Endothelial cell of umbilical vein (primary cell): ENCODE measurements at regions not wholly inside any gene's neighbourhood (a gene's known extent, or its start where the extent isn't known, plus 50 kb on each side); places are given as distances from the start of the nearest gene placed in this dataset.

ENCODE experiments used
- BruUV-seq: library from RNA; stranded (reverse); fragments of 400-500 nt; replicated peaks from 2 replicates; lab custom pipeline; 2021; lab: Mats Ljungman, UMichigan
- CTCF ChIA-PET: fragments of 300-600, 350-600 bp; sonication (Branson Sonifier 250); formaldehyde crosslinking; loops from one replicate; lab custom pipeline; 2021; ENCODE audit warnings: antibody characterized with exemption, inconsistent platforms; lab: Charles Lee
- POLR2A ChIA-PET: fragments of 300-600, 350-600 bp; sonication (Branson Sonifier 250); formaldehyde crosslinking; loops from one replicate; lab custom pipeline; 2021; ENCODE audit warnings: antibody characterized with exemption, inconsistent platforms; lab: Charles Lee
- DNase-seq: peaks from one replicate; pipeline ENCODE4 v3.0.0-alpha.2; 2011; ENCODE audit warnings: low read depth, low spot score
- FAIRE-seq: peaks from 2 replicates; lab custom pipeline; 2011; peaks lifted over from hg19 to GRCh38; lab: Jason Lieb, UNC
- H2AFZ ChIP-seq: 2 replicates; pipeline ENCODE4 v1.6.0; 2012; ENCODE audit warnings: low read depth, low read length, control low read depth, inconsistent platforms
- H3K27ac ChIP-seq: 2 replicates; pipeline ENCODE4 v1.5.1; 2011; ENCODE audit warnings: low read depth, mild to moderate bottlenecking, control low read depth, low read length, moderate library complexity; ENCODE audit not compliant: insufficient read depth
- H3K27me3 ChIP-seq, 2 experiments: 2 replicates each; pipeline versions ENCODE4 v1.6.0 to v1.6.1; 2011; ENCODE audit warnings: low read length in 2 of 2, mixed read lengths in 1 of 2; ENCODE audit not compliant: control insufficient read depth in 2 of 2, insufficient read depth in 2 of 2
- H3K36me3 ChIP-seq, 2 experiments: 2 replicates in 1 of 2; 3 replicates in 1 of 2; pipeline ENCODE4 v1.5.1; 2011; ENCODE audit warnings: low read length in 2 of 2, mild to moderate bottlenecking in 1 of 2, moderate library complexity in 1 of 2; ENCODE audit not compliant: control insufficient read depth in 2 of 2, insufficient read depth in 2 of 2; ENCODE audit errors: extremely low read depth in 1 of 2
- H3K4me1 ChIP-seq: 3 replicates; pipeline ENCODE4 v1.5.1; 2011; ENCODE audit warnings: mild to moderate bottlenecking, low read length; ENCODE audit not compliant: control insufficient read depth, insufficient read depth; ENCODE audit errors: extremely low read depth
- H3K4me2 ChIP-seq: 2 replicates; pipeline ENCODE4 v1.6.1; 2011; ENCODE audit warnings: low read length, control low read depth, mixed read lengths; ENCODE audit not compliant: insufficient read depth
- H3K4me3 ChIP-seq, 3 experiments: fragments of 200-600 bp in 1 of 3; sonication (generic), shearing (Covaris generic) in 1 of 3; replicated peaks in 1 of 3; 2 replicates each; pipeline ENCODE4 v1.5.1; 2011 to 2016; ENCODE audit warnings: control low read depth in 3 of 3, low read length in 3 of 3, mild to moderate bottlenecking in 2 of 3, inconsistent platforms in 1 of 3, low read depth in 1 of 3, moderate library complexity in 1 of 3; ENCODE audit not compliant: insufficient read depth in 1 of 3
- H3K79me2 ChIP-seq: 2 replicates; pipeline ENCODE4 v1.6.0; 2012; ENCODE audit warnings: low read length, inconsistent platforms; ENCODE audit not compliant: control insufficient read depth, insufficient read depth
- H3K9ac ChIP-seq: replicated peaks from 2 replicates; pipeline ENCODE3; 2011; ENCODE audit warnings: low read length, control low read depth; ENCODE audit not compliant: insufficient read depth; ENCODE audit errors: extremely low read depth
- H3K9me1 ChIP-seq: replicated peaks from 3 replicates; pipeline ENCODE4 v1.6.0; 2011; ENCODE audit warnings: mild to moderate bottlenecking, low read length; ENCODE audit not compliant: control insufficient read depth, insufficient read depth; ENCODE audit errors: extremely low read depth
- H3K9me3 ChIP-seq: replicated peaks from 2 replicates; pipeline ENCODE4 v1.5.1; 2012; ENCODE audit warnings: low read length, inconsistent platforms; ENCODE audit not compliant: control insufficient read depth, insufficient read depth
- H4K20me1 ChIP-seq: replicated peaks from 2 replicates; pipeline ENCODE3; 2011; ENCODE audit warnings: mild to moderate bottlenecking, low read length; ENCODE audit not compliant: control insufficient read depth, insufficient read depth; ENCODE audit errors: extremely low read depth
- CTCF ChIP-seq, 2 donors: IDR thresholded peaks; 1 replicate in 1 of 2; 2 replicates in 1 of 2; pipeline ENCODE4 v1.5.1; 2011; ENCODE audit warnings: low read length in 2 of 2, mild to moderate bottlenecking in 2 of 2, moderate library complexity in 2 of 2, control low read depth in 1 of 2, inconsistent platforms in 1 of 2, low read depth in 1 of 2; ENCODE audit not compliant: insufficient read depth in 1 of 2; ENCODE audit errors: extremely low read depth in 1 of 2
- EZH2 ChIP-seq: IDR thresholded peaks from 2 replicates; pipeline ENCODE4 v1.6.1; 2012; ENCODE audit warnings: borderline replicate concordance, low read depth, mild to moderate bottlenecking, moderate library complexity, low read length, inconsistent platforms; ENCODE audit not compliant: severe bottlenecking
- FOS ChIP-seq: IDR thresholded peaks from 2 replicates; pipeline ENCODE4 v1.6.1; 2011; ENCODE audit warnings: mild to moderate bottlenecking, low read length, moderate library complexity, borderline replicate concordance; ENCODE audit not compliant: insufficient read depth
- GATA2 ChIP-seq: IDR thresholded peaks from 2 replicates; pipeline ENCODE4 v1.7.0; 2011; ENCODE audit warnings: low read depth, mild to moderate bottlenecking, moderate library complexity, mixed read lengths, low read length; ENCODE audit not compliant: insufficient read length, insufficient read depth
- JUN ChIP-seq: IDR thresholded peaks from 2 replicates; pipeline ENCODE4 v1.6.1; 2011; ENCODE audit warnings: borderline replicate concordance, low read depth; ENCODE audit not compliant: insufficient read length, insufficient read depth
- MAX ChIP-seq: IDR thresholded peaks from 2 replicates; pipeline ENCODE4 v1.6.1; 2011; ENCODE audit not compliant: insufficient read depth, insufficient read length
- MYC ChIP-seq: IDR thresholded peaks from one replicate; pipeline ENCODE4 v1.6.1; 2011; ENCODE audit warnings: mild to moderate bottlenecking, low read depth, low read length
- POLR2A ChIP-seq: IDR thresholded peaks from 2 replicates; pipeline ENCODE4 v1.6.1; 2012; ENCODE audit warnings: low read depth, mild to moderate bottlenecking, control low read depth, low read length
- POLR2AphosphoS5 ChIP-seq: IDR thresholded peaks from 2 replicates; pipeline ENCODE4 v1.6.1; 2012; ENCODE audit warnings: low read depth, mild to moderate bottlenecking, control low read depth, low read length, moderate library complexity; ENCODE audit not compliant: insufficient read depth
- dilution Hi-C: fragments of 300-500 bp; cut with MboI; formaldehyde crosslinking; loops from one replicate; pipeline ENCODE4 v1.15.0; 2019; ENCODE audit warnings: low sequenced_read_pairs; ENCODE audit not compliant: extremely low pct_ligation_motif_present
- intact Hi-C: fragments of 100-400 bp; cut with micrococcal nuclease; formaldehyde crosslinking; loops from one replicate; pipeline ENCODE4 v1.10.0; 2022

GRCh38 chr3:106366352-106366751 lies 497.5 kb upstream of the CBLB start:
- FAIRE-seq = no peak
- H3K9ac ChIP-seq = no peak overlapping the region

GRCh38 chr3:106367496-106367895 lies 498.7 kb upstream of the CBLB start:
- ChIA-PET CTCF (interaction anchor here (0.9 kb wide), 1 partner anchor 14 kb away, joined by 3 read pairs; no protein-coding TSS in a partner anchor), POLR2A (no interaction called here)
- H2AFZ ChIP-seq = no peak overlapping the region
- H3K9ac ChIP-seq = no peak overlapping the region
- H4K20me1 ChIP-seq = no peaks in the 10 kb centered on the region
- H3K9me3 ChIP-seq = no peaks in the 10 kb centered on the region
- H3K27me3 ChIP-seq = no peaks in the 10 kb centered on the region
- no peak overlapping the region for H3K4me2 ChIP-seq
- H3K4me3 ChIP-seq = no peak overlapping the region
- dilution Hi-C loops (no loop called here), intact Hi-C loops (no loop called here)
- H3K27ac ChIP-seq = no peak overlapping the region
- no peak for FAIRE-seq
- TF ChIP-seq POLR2A (no peak), CTCF (IDR thresholded peaks at IDR 0.05; ENCODE audit: extremely low read depth in 1 of 2, insufficient read depth in 1 of 2, low read depth in 1 of 2, low read length in 2 of 2) (no peak), POLR2AphosphoS5 (no peak), JUN (no peak), EZH2 (no peak), MAX (no peak), GATA2 (no peak), FOS (no peak), MYC (no peak)
- H3K4me1 ChIP-seq = no peaks in the 10 kb centered on the region
- H3K36me3 ChIP-seq = no peaks in the 10 kb centered on the region
- no TSS peak for BruUV-seq
- no peak for DNase-seq
- H3K79me2 ChIP-seq = no peaks in the 10 kb centered on the region
- no peaks in the 10 kb centered on the region for H3K9me1 ChIP-seq

More at GRCh38 chr3:106366352-106366751, 497.5 kb upstream of the CBLB start:
- no peaks in the 10 kb centered on the region for H3K36me3 ChIP-seq
- dilution Hi-C loops (no loop called here), intact Hi-C loops (no loop called here)
- CTCF ChIA-PET = no interaction called here
- POLR2A ChIA-PET = no interaction called here
- no peak overlapping the region for H3K4me3 ChIP-seq
- no peak for DNase-seq
- no peak overlapping the region for H3K4me2 ChIP-seq
- H3K9me1 ChIP-seq = no peaks in the 10 kb centered on the region
- H4K20me1 ChIP-seq = no peaks in the 10 kb centered on the region
- TF ChIP-seq FOS = no peak
- H3K4me1 ChIP-seq = no peaks in the 10 kb centered on the region
- H3K27me3 ChIP-seq = no peaks in the 10 kb centered on the region
- H3K79me2 ChIP-seq = no peaks in the 10 kb centered on the region
- no TSS peak for BruUV-seq
- H3K9me3 ChIP-seq = no peaks in the 10 kb centered on the region
- no peak overlapping the region for H2AFZ ChIP-seq
- no peak overlapping the region for H3K27ac ChIP-seq
